Subcutaneous abdominal adipose tissue (tissue), 5 donors: ENCODE measurements at regions not wholly inside any gene's neighbourhood (a gene's known extent, or its start where the extent isn't known, plus 50 kb on each side); places are given as distances from the start of the nearest gene placed in this dataset.

Experiments used
- H3K27ac ChIP-seq: one replicate; pipeline ENCODE4 v1.7.0; 2013; ENCODE audit warnings: low read depth, mild to moderate bottlenecking, inconsistent platforms, low read length, moderate library complexity
- H3K27me3 ChIP-seq, 5 donors: one replicate each; pipeline ENCODE4 v1.7.0; 2013; ENCODE audit warnings: low read length in 5 of 5, inconsistent platforms in 1 of 5; ENCODE audit not compliant: control insufficient read depth in 5 of 5, insufficient read depth in 4 of 5
- H3K36me3 ChIP-seq, 5 donors: one replicate each; pipeline ENCODE4 v1.7.0; 2013; ENCODE audit warnings: low read length in 5 of 5; ENCODE audit not compliant: control insufficient read depth in 5 of 5, insufficient read depth in 5 of 5
- H3K4me1 ChIP-seq, 5 donors: one replicate each; pipeline ENCODE4 v1.7.0; 2013; ENCODE audit warnings: low read length in 5 of 5, mild to moderate bottlenecking in 3 of 5, moderate library complexity in 1 of 5; ENCODE audit not compliant: control insufficient read depth in 5 of 5, insufficient read depth in 5 of 5
- H3K4me3 ChIP-seq, 5 donors: one replicate each; pipeline ENCODE4 v1.7.0; 2013; ENCODE audit warnings: low read length in 5 of 5, low read depth in 1 of 5
- H3K9ac ChIP-seq, 5 donors: one replicate each; pipeline ENCODE4 v1.7.0; 2013; ENCODE audit warnings: low read length in 5 of 5, mild to moderate bottlenecking in 4 of 5, moderate library complexity in 3 of 5
- H3K9me3 ChIP-seq, 5 donors: one replicate each; pipeline ENCODE4 v1.7.0; 2013; ENCODE audit warnings: low read length in 5 of 5; ENCODE audit not compliant: control insufficient read depth in 5 of 5
- donor health status: healthy.
- donor health status: healthy.
- donor health status: healthy.
- donor health status: healthy.
- donor health status: healthy.

- Histone ChIP-seq H3K27ac (no peak overlapping the region), H3K27me3 (no peaks in the 10 kb centered on the region), H3K9ac (no peak overlapping the region), H3K4me3 (no peak overlapping the region), H3K4me1 (peaks cover 0 to 18% (median 12%) of the 10 kb centered on the region in 5 donors), H3K9me3 (no peaks in the 10 kb centered on the region), H3K36me3 (no peaks in the 10 kb centered on the region)
These were observed 52.7 kb upstream of the PELI1 start for GRCh38 chr2:64196963-64197362.

- H3K27me3 ChIP-seq = no peaks in the 10 kb centered on the region
- peak overlapping the region in 1 of 5 donors; percentile 32 for H3K4me3 ChIP-seq
- peak overlapping the region; percentile 91 for H3K27ac ChIP-seq
- H3K36me3 ChIP-seq = no peaks in the 10 kb centered on the region
- peaks cover 12 to 39% (median 32%) of the 10 kb centered on the region in 5 donors for H3K4me1 ChIP-seq
- H3K9me3 ChIP-seq = no peaks in the 10 kb centered on the region
- no peak overlapping the region for H3K9ac ChIP-seq
These were observed 56.9 kb upstream of the PELI1 start for GRCh38 chr2:64201151-64201550.

GRCh38 chr2:64202206-64202845 lies 58.1 kb upstream of the PELI1 start:
- Histone ChIP-seq H3K4me1 (peaks cover 12 to 39% (median 32%) of the 10 kb centered on the region in 5 donors), H3K27me3 (no peaks in the 10 kb centered on the region), H3K9ac (peak overlapping the region in 2 of 5 donors; percentile 24 to 77), H3K36me3 (no peaks in the 10 kb centered on the region), H3K4me3 (no peak overlapping the region), H3K27ac (peak overlapping the region; percentile 91), H3K9me3 (no peaks in the 10 kb centered on the region)

- Histone ChIP-seq H3K4me3 (peak overlapping the region in 3 of 5 donors; percentile 53 to 64 (median 61)), H3K27me3 (no peaks in the 10 kb centered on the region), H3K9ac (peak overlapping the region; percentile 32 to 77 (median 63)), H3K9me3 (no peaks in the 10 kb centered on the region), H3K4me1 (peaks cover 12 to 39% (median 32%) of the 10 kb centered on the region in 5 donors), H3K36me3 (no peaks in the 10 kb centered on the region), H3K27ac (peak overlapping the region; percentile 91)
These were observed 59.1 kb upstream of the PELI1 start for GRCh38 chr2:64203131-64203857.

- peak overlapping the region; percentile 33 to 64 (median 53) for H3K4me3 ChIP-seq
- peaks cover 12 to 39% (median 32%) of the 10 kb centered on the region in 5 donors for H3K4me1 ChIP-seq
- peak overlapping the region; percentile 91 for H3K27ac ChIP-seq
- H3K9me3 ChIP-seq = no peaks in the 10 kb centered on the region
- H3K36me3 ChIP-seq = no peaks in the 10 kb centered on the region
- H3K27me3 ChIP-seq = no peaks in the 10 kb centered on the region
- peak overlapping the region; percentile 49 to 81 (median 77) for H3K9ac ChIP-seq
These were observed 59.8 kb upstream of the PELI1 start for GRCh38 chr2:64203858-64204632.

GRCh38 chr2:64204703-64205102 lies 60.5 kb upstream of the PELI1 start:
- Histone ChIP-seq H3K27ac (peak overlapping the region; percentile 91), H3K36me3 (no peaks in the 10 kb centered on the region), H3K4me3 (peak overlapping the region in 3 of 5 donors; percentile 53 to 64 (median 61)), H3K27me3 (no peaks in the 10 kb centered on the region), H3K4me1 (peaks cover 12 to 39% (median 32%) of the 10 kb centered on the region in 5 donors), H3K9ac (peak overlapping the region in 3 of 5 donors; percentile 51 to 77 (median 77)), H3K9me3 (no peaks in the 10 kb centered on the region)

GRCh38 chr2:64205415-64205814 lies 61.2 kb upstream of the PELI1 start:
- H3K4me1 ChIP-seq = peaks cover 12 to 39% (median 32%) of the 10 kb centered on the region in 5 donors
- no peak overlapping the region for H3K27ac ChIP-seq
- H3K9me3 ChIP-seq = no peaks in the 10 kb centered on the region
- H3K9ac ChIP-seq = no peak overlapping the region
- H3K27me3 ChIP-seq = no peaks in the 10 kb centered on the region
- H3K4me3 ChIP-seq = no peak overlapping the region
- no peaks in the 10 kb centered on the region for H3K36me3 ChIP-seq

- Histone ChIP-seq H3K4me3 (no peak overlapping the region), H3K9me3 (no peaks in the 10 kb centered on the region), H3K36me3 (no peaks in the 10 kb centered on the region), H3K27ac (no peak overlapping the region), H3K4me1 (peaks cover 12 to 32% (median 22%) of the 10 kb centered on the region in 5 donors), H3K9ac (no peak overlapping the region), H3K27me3 (no peaks in the 10 kb centered on the region)
These were observed 63.4 kb upstream of the PELI1 start for GRCh38 chr2:64207573-64207972.

GRCh38 chr2:64210816-64211215 lies 66.6 kb upstream of the PELI1 start:
- no peak overlapping the region for H3K27ac ChIP-seq
- peaks cover 0 to 22% (median 4%) of the 10 kb centered on the region in 5 donors for H3K4me1 ChIP-seq

More at GRCh38 chr2:64210816-64211215, 66.6 kb upstream of the PELI1 start:
- H3K9ac ChIP-seq = no peak overlapping the region
- H3K9me3 ChIP-seq = no peaks in the 10 kb centered on the region
- H3K4me3 ChIP-seq = no peak overlapping the region
- no peaks in the 10 kb centered on the region for H3K36me3 ChIP-seq
- H3K27me3 ChIP-seq = no peaks in the 10 kb centered on the region
